GM21526 (cell line): ENCODE measurements at regions not wholly inside any gene's neighbourhood (a gene's known extent, or its start where the extent isn't known, plus 50 kb on each side); places are given as distances from the start of the nearest gene placed in this dataset.
"Not testable (repeated sequence)": the region's sequence is repeated elsewhere in the genome, so short reads cannot be mapped to it uniquely, and the experiment has no call there.

Experiments used
- ATAC-seq: cut with Tn5 transposase; IDR thresholded peaks from one replicate; pipeline ENCODE4 v1.9.1; 2021; ENCODE audit warnings: moderate library complexity; ENCODE audit not compliant: unreplicated experiment, low FRiP score

- ATAC-seq: no peak
These were observed 308.8 kb downstream of the ZNF674 start for GRCh38 chrX:46236411-46236810.

GRCh38 chrX:46235778-46236177 is 309.4 kb downstream of the ZNF674 start:
- no peak for ATAC-seq

- no peak for ATAC-seq
These were observed 310.4 kb downstream of the ZNF674 start for GRCh38 chrX:46234775-46235174.

- no peak for ATAC-seq
These were observed 316.8 kb downstream of the ZNF674 start for GRCh38 chrX:46228389-46228788.

- no peak for ATAC-seq
These were observed 318.8 kb downstream of the ZNF674 start for GRCh38 chrX:46226422-46226821.

GRCh38 chrX:46223499-46223898 is 321.7 kb downstream of the ZNF674 start:
- not testable (repeated sequence) for ATAC-seq

GRCh38 chrX:46220822-46221221 is 324.4 kb downstream of the ZNF674 start:
- ATAC-seq: no peak

- no peak for ATAC-seq
These were observed 326.8 kb downstream of the ZNF674 start for GRCh38 chrX:46218373-46218772.

GRCh38 chrX:46216406-46216805 is 328.8 kb downstream of the ZNF674 start:
- ATAC-seq: no peak

- ATAC-seq: no peak
These were observed 334.1 kb downstream of the ZNF674 start for GRCh38 chrX:46211079-46211478.

GRCh38 chrX:46209768-46210167 is 335.5 kb downstream of the ZNF674 start:
- ATAC-seq: no peak

- ATAC-seq: no peak
These were observed 336.2 kb downstream of the ZNF674 start for GRCh38 chrX:46209037-46209436.

GRCh38 chrX:46208225-46208854 is 336.9 kb downstream of the ZNF674 start:
- no peak for ATAC-seq

GRCh38 chrX:46204721-46205422 is 340.3 kb downstream of the ZNF674 start:
- no peak for ATAC-seq

- no peak for ATAC-seq
These were observed 342.3 kb downstream of the ZNF674 start for GRCh38 chrX:46202733-46203514.

GRCh38 chrX:46200413-46200812 is 344.8 kb downstream of the ZNF674 start:
- ATAC-seq: no peak

- ATAC-seq: no peak
These were observed 346.4 kb downstream of the ZNF674 start for GRCh38 chrX:46198858-46199257.

- ATAC-seq: not testable (repeated sequence)
These were observed 358.5 kb downstream of the ZNF674 start for GRCh38 chrX:46186811-46187106.

GRCh38 chrX:46185923-46186810 is 359.1 kb downstream of the ZNF674 start:
- ATAC-seq: no peak

GRCh38 chrX:46184749-46185148 is 360.5 kb downstream of the ZNF674 start:
- ATAC-seq: no peak

GRCh38 chrX:46180258-46180687 is 364.9 kb downstream of the ZNF674 start:
- peak; percentile 84 for ATAC-seq
